ENCODE measurements at regions not wholly inside any gene's neighbourhood (a gene's known extent, or its start where the extent isn't known, plus 50 kb on each side); places are given as distances from the start of the nearest gene placed in this dataset.
"Not testable (repeated sequence)": the region's sequence is repeated elsewhere in the genome, so short reads cannot be mapped to it uniquely, and the experiment has no call there.

DNA sequence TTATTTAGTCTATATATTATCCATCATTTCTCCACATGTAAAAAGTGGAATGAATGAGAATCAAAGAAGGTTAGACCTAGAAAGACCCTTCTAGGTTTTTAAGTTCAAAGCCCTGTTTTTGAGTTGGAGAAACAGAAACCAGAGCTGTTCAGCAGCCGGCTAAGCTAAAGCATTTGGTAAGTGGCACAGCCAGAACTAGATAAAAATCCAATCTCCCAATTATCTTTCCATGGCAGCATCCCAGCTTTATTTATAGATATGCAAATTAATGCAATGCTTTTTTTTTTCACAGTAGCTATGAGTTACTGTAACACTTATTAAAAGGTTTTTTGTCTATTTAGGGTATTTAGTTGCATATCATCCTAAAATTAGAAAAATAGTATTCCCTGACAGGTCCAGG lies 85.1 kb downstream of the NIBAN1 start:
- DNase-seq (ENCODE audit: extremely low read depth, low read depth, low spot score), result no peak

DNA sequence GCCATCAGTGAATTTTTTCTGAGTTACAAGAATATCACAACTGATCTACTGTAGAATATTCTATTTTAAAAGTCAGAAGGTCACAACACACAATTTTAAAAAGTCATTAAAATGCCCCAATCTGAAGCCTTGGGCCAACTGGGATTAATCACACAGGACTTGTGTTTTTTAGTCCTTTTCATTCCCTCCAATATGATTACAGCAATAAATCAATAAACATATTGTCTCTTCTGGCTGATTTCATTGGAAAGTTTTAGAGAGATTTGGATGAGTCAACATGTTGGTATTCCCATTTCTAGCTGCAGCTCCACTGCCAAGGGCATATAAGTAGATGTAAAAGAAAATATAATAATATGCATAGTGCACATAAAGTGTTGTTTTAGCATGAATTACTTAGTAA lies 85.8 kb downstream of the NIBAN1 start:
- no peak for DNase-seq (ENCODE audit: extremely low read depth, low read depth, low spot score)

DNA sequence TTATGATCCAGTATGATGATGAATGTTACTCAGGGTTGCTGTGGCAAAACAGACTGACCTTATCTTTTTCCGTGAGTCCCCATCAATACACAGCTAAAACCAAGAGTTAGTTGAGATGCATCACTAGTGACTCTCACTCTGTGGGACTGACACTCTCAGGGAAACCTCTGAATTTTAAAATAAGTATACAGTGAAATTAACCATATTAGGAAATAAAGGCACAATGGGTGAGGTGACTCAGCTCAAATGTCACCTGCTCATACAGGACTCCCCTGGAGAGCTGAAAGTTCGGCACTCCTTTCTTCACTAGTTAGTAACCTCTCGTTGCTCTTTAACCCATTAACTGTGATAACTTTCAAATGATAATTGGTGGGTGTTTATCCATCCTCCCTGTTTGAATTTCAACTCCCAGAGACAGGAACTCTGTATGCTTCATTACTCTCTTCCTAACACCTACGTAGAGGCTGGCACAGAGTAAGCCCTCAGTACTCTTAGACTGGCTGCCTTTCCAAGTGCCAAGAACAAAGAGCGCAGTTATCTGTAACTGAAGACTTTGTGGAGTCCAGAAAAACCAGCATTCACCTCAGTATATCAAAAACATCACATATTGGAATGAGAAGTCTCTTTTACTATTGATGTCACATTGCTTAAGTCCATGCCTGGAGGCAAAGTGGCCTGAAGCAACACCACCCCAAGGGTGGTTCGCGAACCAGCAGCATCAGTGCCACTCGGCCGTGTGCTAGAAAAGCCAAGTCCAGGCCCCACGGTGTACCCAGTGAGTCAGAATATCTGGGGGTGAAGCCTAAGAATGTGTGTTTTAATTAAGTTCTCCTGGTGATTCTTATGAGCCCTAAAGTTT lies 91.1 kb downstream of the NIBAN1 start:
- no peak for DNase-seq (ENCODE audit: extremely low read depth, low read depth, low spot score)

DNA sequence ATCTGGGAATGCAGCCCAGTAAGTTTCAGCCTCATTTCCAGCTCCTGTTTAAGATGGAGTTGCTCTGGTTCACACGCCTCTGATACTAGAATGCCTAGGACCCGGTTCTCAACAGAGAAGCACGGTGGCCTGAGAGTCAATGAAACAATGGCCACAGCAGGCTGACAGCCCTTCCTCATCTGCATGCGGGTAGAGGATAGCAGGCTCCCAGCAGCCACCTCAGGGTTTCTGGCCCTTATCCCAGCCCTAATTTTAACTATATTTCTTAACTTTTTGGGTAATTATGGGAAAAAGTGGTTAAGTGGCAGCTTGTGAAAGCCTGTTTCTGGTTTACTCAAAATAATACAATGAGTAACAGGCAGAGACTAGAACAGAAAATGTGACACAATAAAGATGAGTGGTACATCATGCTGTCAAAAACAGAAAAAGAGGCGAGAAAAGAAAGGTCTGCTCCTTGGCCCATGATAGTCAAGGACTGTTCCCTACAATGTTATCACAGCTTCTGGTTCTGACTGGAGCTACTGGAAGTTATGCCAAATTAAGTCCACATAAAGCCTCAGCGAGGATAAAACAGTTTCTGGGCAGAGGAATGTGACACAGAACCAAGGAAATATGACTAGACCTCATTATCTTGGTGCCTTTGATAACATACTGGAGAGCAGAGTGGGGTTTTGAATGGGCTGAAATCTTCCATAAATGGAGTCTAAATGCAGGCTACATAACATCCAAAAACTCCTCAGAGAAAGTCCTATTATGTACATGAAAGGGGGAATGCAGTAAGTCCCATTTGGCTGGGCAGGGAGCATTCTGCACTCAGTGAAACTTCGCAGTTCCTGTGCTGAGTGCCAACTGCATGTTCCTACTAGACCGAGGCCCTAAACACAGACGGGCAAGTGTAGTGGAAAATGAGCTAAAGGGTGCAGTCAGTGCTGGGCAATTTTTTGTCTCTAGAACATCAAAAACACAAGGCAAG lies 92.1 kb downstream of the NIBAN1 start:
- DNase-seq (ENCODE audit: extremely low read depth, low read depth, low spot score), result no peak

DNA sequence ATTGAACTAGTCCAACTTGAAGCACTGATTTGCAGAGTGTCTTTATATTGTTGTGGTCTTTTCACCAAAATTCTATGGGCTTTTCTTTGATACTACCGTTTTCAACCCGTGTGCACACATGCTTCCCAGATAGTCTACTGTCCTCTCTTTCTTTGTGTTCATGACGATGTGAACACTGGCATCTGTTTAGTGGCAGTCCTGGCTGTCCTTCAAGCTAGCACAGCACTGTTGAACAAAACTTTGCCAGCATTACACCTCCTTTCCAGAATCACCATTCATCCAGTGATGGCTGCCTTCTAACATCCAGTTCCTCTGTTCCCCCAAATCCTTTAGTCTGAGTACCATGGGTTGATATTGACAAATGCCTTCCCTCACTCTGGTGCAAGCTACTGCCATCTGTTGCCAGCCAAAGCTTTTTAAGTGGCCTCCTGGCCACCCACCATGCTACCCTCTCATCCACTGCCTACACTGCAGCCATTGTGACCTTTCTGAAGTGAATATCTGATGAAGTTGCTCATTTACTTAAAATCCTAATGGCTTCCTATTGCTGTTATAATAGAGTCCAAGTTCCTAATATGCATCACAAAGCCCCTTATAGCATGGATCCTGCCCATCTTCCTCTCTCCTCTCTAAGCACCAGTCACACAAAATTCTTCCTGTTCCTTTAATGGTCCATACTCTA lies 94.3 kb downstream of the NIBAN1 start:
- DNase-seq (ENCODE audit: extremely low read depth, low read depth, low spot score), result no peak

DNA sequence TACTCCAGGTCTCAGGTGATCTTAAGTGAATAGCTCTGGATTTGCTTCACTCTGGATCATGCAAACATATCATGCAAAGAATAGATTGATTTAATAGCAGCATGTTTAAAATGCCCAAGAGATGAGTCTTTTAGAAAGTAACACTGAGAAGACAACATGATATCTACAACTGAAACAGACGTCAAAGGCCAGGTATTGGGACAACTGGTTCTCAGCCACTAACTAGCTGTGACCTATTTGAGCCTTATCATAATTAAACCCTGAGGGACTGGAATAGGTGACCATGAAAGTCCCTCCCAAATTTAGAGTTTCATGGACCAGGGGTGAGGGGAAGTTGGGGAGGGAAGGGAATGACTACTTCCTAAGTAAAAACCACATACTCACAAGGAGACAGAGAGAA lies 95.7 kb downstream of the NIBAN1 start:
- DNase-seq (ENCODE audit: extremely low read depth, low read depth, low spot score), result no peak

DNA sequence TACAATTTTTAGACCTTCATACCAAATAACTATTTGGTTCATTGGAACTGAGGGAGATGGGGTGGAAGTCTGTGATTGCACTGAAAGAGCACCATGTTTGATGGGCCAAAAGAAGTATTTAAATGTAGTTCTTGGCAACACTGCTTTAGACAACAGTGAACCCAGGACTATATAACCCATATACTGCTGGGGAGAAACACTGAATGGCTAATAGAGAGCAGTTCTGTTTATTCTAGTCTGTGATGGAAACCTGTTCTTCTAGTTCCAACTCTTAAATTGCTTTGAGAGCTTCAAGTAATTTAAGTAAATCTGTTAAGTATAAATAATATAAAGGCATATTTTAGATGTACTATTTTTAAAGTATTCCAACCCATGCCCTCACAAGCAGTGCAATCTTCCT lies 96.3 kb downstream of the NIBAN1 start:
- no peak for DNase-seq (ENCODE audit: extremely low read depth, low read depth, low spot score)

DNA sequence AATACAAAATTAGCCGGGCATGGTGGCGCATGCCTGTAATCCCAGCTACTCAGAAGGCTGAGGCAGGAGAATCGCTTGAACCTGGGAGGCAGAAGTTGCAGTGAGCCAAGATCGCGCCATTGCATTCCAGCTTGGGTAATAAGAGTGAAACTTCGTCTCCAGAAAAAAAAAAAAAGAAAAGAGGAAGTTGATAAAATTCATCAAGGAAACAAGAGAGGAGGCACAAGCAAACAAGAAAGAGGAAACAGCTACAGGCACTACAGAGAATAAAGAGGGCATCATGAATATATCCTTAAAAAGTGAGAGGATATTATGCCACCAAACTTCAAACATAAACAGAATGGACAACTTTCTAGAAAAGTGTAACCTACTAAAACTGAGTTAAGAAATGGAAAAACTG lies 98.3 kb downstream of the NIBAN1 start:
- DNase-seq (ENCODE audit: extremely low read depth, low read depth, low spot score), result not testable (repeated sequence)

DNA sequence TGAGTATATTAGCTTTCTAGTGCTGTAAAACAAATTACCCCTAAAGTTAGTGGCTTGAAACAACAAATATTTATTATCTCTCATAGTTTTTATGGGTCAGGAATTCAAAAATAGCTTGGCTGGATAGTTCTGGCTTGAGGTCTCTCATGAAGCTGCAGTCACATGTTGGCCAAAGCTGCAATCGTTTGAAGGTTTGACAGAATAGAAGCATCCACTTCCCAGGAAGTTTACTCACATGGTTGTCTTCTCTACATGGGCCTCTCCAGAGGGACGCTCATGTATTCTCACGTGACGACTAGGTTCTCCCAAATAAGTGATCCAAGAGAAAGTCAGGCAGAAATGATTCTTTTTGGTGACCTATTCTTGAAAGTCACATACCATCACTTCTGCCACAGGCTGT lies 99.1 kb downstream of the NIBAN1 start:
- DNase-seq (ENCODE audit: extremely low read depth, low read depth, low spot score), result no peak

DNA sequence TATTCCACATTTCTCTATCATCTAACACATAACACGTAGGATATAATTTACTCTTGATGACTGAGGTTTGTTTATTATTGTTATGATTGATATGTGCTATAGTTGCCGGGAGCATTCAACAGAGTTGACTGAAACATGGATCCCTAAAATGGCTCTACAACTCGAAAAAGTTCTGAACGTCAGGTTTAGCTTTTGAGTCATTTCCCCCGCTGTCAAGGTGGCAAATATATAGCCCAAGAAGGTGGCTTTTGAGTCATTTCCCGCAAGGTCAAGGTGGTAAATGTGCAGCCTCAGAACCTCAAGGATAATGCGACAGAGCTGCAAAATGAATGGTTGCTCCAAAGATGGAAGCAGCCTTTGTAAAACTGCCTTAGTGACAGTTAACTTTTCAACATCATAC lies 104.0 kb downstream of the NIBAN1 start:
- no peak for DNase-seq (ENCODE audit: extremely low read depth, low read depth, low spot score)

DNA sequence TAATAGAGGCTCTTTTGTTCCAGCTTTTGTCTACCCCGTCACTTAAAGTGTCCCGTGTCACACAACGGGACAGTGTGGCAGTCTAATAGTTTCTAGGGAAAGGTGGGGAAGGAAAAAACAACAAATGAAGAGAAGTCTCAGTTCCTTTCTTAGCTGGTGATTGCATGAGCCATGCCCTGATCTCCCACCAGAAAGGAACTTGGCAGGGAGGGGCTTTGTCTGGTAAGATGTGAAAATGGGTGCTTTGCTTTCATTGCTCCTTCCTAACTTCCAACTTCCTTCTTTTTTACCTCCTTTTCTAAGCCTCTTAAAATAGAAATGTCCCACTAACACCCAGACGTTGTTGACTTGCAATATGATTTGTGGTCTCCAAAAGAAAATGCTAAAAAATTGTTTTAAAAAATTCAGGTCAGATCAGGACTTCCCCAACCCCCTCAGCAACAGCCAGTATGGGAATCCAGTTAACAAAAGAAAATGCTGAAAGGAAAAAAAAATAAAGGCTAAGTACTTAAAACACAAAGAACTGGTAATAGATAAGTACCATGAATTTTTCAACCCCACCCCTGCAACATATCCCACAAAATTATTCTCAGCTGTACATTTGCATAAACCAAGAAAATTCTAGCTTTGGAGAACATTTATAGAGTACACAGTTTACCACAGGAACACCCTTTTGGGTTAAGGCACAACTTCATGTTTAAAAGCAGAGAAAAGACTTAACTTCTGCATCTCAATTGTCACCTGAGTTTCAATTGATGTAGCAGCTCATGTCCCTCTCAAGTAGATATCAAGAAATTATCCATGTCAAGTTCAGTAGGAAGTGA lies 106.2 kb downstream of the NIBAN1 start:
- no peak for DNase-seq (ENCODE audit: extremely low read depth, low read depth, low spot score)

DNA sequence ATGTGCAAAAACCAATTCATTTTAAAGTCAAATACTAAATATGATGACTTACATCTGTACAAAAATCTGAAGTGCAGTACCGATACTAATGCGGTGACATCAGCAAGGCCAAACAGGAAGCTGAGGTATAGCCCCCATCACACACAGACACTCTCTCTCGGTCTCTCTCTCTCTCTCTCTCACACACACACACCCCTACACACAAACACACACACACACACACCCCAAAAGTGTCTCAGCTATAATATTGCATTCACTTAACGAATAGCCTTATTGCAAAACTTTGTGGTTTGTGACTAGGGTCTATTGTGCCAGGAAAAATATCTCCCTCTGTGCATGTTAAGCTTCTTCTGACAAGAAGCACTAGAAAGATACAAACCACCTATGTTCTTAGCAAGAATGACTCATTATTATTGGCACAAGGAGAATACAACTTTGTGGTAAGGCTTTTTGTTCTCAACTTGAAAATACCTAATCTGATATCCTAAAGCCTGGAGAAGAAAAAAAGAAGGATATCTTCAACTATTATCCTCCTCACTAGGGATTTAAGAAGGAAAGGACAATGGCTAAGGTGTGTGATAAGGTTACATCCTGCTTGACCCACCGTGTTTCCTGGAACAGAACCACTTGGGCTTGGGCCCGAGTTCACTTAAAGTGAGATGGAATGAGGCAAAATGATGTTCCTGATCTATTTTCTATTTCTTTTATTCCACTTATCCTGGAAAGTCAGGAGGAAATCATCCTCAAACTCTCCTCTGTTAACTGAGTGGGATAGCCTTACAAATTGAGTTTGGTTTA lies 107.1 kb downstream of the NIBAN1 start:
- DNase-seq (ENCODE audit: extremely low read depth, low read depth, low spot score), result no peak

DNA sequence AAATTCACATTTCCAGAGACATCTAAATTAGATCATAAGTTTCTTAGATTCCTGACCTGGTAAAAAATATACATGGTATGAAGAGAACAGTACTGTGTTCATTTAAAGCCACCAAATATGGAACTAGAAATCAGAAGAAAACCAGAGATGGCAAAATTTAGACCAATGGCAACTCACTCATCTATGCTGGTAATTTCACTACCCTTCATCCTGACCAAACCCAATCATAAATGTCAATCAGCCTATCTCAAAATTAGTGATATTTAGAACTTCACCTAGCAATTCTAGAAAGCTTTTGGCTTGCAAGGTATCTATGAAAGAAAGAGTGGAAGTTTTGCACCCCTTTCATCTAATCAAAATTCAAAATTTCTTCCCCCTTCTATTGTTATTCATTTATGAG lies 107.7 kb downstream of the NIBAN1 start:
- DNase-seq (ENCODE audit: extremely low read depth, low read depth, low spot score), result no peak

DNA sequence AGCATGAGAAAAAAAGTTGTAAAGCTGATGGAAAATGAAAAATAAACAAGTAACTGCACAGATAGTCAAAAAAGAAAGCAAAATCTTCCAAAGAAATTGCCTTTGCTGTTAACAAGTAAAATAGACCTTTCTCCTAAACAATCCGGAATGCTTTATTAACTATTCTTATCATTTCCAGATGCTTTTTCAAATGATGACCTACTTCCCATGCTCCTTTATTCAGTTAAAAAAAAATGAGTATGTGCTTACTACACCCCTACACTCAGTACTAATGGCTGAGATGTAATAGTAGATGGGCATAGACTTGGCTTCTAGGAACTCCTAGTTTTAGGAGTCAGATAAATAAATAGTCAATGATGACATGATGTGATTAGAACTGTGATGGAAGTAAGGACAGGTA lies 108.5 kb downstream of the NIBAN1 start:
- DNase-seq (ENCODE audit: extremely low read depth, low read depth, low spot score), result no peak

DNA sequence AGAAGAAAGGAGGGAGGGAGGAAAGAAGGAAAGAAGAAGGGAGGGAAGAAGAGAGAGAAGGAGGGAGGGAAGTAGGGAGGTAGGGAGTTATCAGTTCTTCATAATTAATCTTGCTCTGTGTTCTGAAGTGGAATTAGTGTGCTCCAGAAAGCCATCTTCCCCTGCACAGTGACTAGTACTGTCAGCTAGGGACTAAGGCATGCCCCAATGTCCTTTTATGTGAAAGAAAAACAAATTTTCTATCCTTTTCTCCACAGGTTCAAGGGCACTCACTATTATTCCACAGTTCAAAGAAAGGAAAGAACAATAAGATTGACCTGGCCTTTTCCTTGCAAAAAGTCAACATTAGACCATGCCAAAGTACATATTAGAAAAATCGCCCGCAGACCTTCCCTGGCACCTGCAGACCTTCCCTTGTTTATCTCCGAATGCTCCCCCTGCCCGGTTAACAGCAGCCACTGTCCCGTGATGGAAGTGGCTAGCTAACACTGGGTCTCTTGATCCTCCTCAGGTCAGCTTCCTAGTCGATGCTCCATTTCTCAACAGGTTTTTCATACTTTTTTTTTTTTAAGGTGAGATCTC lies 107.2 kb upstream of the EDEM3 start:
- DNase-seq (ENCODE audit: extremely low read depth, low read depth, low spot score), result no peak

DNA sequence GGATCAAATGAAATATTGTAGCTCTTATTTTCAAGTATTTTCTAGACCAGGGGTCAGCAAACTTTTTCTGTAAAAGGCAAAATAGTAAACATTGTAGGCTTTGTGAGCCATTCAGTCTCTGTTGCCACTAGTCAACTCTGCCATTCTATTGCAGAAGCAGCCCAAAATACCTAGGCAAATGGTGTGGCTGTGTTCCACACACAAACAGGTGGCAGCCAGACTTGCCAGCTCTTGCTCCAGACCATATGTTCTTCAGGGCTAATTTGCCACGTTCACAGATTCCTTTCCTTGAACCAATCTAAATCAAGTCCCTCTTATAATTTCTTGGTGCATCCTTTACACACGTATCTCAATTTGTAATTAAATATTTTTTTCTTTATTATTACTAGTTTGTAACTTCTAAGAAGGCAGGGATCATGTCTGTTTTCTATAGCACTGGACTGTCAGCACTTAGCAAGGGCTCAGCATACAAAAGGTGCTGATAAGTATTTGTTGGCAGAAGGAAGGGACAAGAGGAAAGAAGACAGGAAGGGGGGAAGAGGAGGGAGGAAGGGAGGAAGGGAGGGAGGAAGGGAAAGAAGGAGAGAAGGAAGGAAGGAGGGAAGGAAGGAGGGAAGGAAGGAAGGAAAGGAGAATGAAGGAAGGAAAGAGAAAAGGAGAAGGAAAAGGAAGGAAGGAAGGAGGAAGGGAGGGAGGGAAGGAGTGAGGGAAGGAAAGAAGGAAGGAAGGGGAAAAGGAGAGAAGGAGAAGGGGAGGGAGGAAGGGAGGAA lies 106.5 kb upstream of the EDEM3 start:
- DNase-seq (ENCODE audit: extremely low read depth, low read depth, low spot score), result no peak

DNA sequence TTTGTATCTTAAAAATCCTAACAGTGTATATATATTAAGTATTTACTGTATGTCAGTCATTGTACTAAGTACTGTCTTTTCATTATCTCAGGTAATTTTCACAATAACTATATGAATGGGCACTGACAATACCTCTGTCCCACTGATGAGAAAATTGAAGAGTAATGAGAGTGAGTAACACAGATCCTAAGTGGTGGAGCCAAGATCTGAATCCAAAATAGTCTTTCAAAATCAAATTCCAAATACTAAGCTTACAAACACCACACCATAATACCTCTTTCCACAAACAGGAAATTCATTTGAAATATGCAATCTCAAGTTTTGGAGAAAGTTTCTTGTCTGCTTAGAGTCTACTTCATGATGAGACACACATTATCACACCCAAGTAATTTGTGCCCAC lies 105.9 kb upstream of the EDEM3 start:
- DNase-seq (ENCODE audit: extremely low read depth, low read depth, low spot score), result no peak

DNA sequence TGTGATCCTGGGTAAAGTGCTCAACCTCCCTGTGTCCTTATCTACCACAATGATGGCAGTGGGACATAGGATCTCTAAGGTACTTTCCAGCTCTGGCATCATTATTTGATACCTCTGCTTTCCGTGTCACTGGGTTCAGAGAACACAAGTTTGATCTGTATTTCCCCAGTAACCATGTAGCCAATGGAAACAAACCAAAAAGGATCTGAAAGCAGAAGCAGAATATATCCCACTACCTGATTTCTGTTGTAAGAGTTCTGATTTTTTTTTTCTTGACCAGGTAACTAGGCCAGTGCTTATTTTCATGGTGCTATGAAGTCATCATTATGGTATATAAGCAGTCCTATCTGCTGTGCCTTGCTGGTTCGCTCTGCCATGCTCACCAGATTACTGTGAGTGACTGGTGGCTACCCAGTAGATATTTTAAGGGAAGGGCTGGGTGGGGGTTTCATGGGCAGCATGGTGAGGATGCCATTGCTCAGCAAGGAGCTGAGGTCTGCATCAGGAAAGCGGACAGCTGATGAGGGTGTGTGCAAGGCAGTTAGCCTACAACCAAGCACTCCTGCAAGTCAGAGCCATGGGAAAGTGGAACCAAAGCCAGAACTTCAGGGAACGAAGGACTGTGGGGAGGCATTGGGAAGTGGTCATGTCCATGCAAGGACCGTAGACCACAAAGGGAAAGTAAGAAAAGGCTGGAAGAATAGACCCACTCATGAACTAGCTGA lies 104.9 kb upstream of the EDEM3 start:
- DNase-seq (ENCODE audit: extremely low read depth, low read depth, low spot score), result no peak
